ENCODE measurements at regions not wholly inside any gene's neighbourhood (a gene's known extent, or its start where the extent isn't known, plus 50 kb on each side); places are given as distances from the start of the nearest gene placed in this dataset.
"Not testable (repeated sequence)": the region's sequence is repeated elsewhere in the genome, so short reads cannot be mapped to it uniquely, and the experiment has no call there.

GRCh38 chr9:79021084-79021483, 550.7 kb upstream of the TLE4 start:
- DNase-seq (ENCODE audit: low read depth): no peak

- DNase-seq (ENCODE audit: low read depth): no peak
Observed at GRCh38 chr9:79023134-79023580, 548.6 kb upstream of the TLE4 start.

- no peak for DNase-seq (ENCODE audit: low read depth)
Observed at GRCh38 chr9:79026316-79026715, 545.4 kb upstream of the TLE4 start.

GRCh38 chr9:79028101-79028500, 543.7 kb upstream of the TLE4 start:
- no peak for DNase-seq (ENCODE audit: low read depth)

- no peak for DNase-seq (ENCODE audit: low read depth)
Observed at GRCh38 chr9:79034583-79034982, 537.2 kb upstream of the TLE4 start.

GRCh38 chr9:79037338-79037737, 534.4 kb upstream of the TLE4 start:
- DNase-seq (ENCODE audit: low read depth): no peak

- DNase-seq (ENCODE audit: low read depth): no peak
Observed at GRCh38 chr9:79040671-79041070, 531.1 kb upstream of the TLE4 start.

- no peak for DNase-seq (ENCODE audit: low read depth)
Observed at GRCh38 chr9:79041266-79041665, 530.5 kb upstream of the TLE4 start.

- DNase-seq (ENCODE audit: low read depth): no peak
Observed at GRCh38 chr9:79043916-79044315, 527.8 kb upstream of the TLE4 start.

GRCh38 chr9:79046401-79046800, 525.4 kb upstream of the TLE4 start:
- no peak for DNase-seq (ENCODE audit: low read depth)

- DNase-seq (ENCODE audit: low read depth): no peak
Observed at GRCh38 chr9:79049371-79049770, 522.4 kb upstream of the TLE4 start.

GRCh38 chr9:79053598-79053997, 518.2 kb upstream of the TLE4 start:
- DNase-seq (ENCODE audit: low read depth): no peak

GRCh38 chr9:79054500-79054899, 517.3 kb upstream of the TLE4 start:
- DNase-seq (ENCODE audit: low read depth): no peak

- no peak for DNase-seq (ENCODE audit: low read depth)
Observed at GRCh38 chr9:79056041-79056440, 515.7 kb upstream of the TLE4 start.

- DNase-seq (ENCODE audit: low read depth): no peak
Observed at GRCh38 chr9:79057576-79057975, 514.2 kb upstream of the TLE4 start.

GRCh38 chr9:79060766-79061165, 511.0 kb upstream of the TLE4 start:
- DNase-seq (ENCODE audit: low read depth): no peak

GRCh38 chr9:79061752-79062616, 509.8 kb upstream of the TLE4 start:
- DNase-seq (ENCODE audit: low read depth): no peak

GRCh38 chr9:79073201-79073600, 498.6 kb upstream of the TLE4 start:
- DNase-seq (ENCODE audit: low read depth): no peak

GRCh38 chr9:79080536-79080935, 491.2 kb upstream of the TLE4 start:
- no peak for DNase-seq (ENCODE audit: low read depth)

- DNase-seq (ENCODE audit: low read depth): no peak
Observed at GRCh38 chr9:79083621-79084020, 488.1 kb upstream of the TLE4 start.

- no peak for DNase-seq (ENCODE audit: low read depth)
Observed at GRCh38 chr9:79087133-79087532, 484.6 kb upstream of the TLE4 start.

GRCh38 chr9:79089054-79089560, 482.7 kb upstream of the TLE4 start:
- no peak for DNase-seq (ENCODE audit: low read depth)

GRCh38 chr9:79089851-79090250, 481.9 kb upstream of the TLE4 start:
- DNase-seq (ENCODE audit: low read depth): not testable (repeated sequence)

GRCh38 chr9:79103257-79103656, 468.5 kb upstream of the TLE4 start:
- not testable (repeated sequence) for DNase-seq (ENCODE audit: low read depth)

All from stimulated activated CD8-positive, alpha-beta memory T cell treated with anti-CD3 and anti-CD28 coated beads, Interleukin-15, amount 100 ng/mL, for 24 hours (primary cell).